NOMO-1 treated with dmso at 0.1 percent for 144 hours (cell line): ENCODE measurements at regions not wholly inside any gene's neighbourhood (a gene's known extent, or its start where the extent isn't known, plus 50 kb on each side); places are given as distances from the start of the nearest gene placed in this dataset.

Experiments used
- DNase-seq: peaks from one replicate; lab custom pipeline; 2025; ENCODE audit not compliant: unreplicated experiment; lab: John Stamatoyannopoulos, UW

DNA sequence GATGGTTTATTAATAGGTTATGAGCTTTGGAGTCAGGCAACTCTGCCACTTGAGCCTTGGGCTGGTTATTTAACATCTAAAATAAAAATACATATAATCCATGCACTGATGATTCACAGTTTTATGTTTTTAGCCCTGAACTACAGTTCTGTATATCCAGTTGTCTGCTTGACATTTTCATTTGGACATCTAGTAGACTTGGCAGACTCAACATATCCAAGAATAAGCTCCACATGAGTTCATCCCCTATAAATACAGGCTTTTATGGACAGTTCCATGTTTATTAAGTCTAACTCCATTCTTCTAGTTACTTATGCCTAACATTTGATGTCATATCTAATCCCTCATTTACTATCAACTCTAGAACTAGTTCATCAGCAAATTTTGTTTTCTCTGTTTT, 174.2 kb downstream of the KIF2B start:
- no peak for DNase-seq

DNA sequence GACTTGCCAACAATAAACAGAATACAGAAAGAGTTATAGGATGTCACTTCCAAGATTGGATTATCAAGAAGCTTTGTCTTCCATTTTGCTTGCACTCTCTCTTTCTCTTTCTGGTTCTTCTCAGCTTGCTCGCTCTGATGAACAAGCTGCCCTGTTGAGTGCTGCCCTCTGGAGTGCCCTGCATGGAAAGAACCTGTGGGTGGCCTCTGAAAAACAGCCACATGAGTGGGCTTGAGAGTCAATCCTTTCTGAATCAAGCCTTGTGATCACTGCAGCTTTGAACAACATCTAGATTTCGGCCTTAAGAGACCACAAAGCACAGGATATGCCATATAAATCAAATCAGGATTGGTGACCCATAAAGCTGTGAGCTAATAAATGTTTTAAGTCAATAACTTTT, 185.1 kb downstream of the KIF2B start:
- DNase-seq = no peak

- DNase-seq = no peak
These were observed 186.8 kb downstream of the KIF2B start for GRCh38 chr17:54009502-54009901.

GRCh38 chr17:54013072-54013471, 190.3 kb downstream of the KIF2B start:
- DNase-seq = no peak

DNA sequence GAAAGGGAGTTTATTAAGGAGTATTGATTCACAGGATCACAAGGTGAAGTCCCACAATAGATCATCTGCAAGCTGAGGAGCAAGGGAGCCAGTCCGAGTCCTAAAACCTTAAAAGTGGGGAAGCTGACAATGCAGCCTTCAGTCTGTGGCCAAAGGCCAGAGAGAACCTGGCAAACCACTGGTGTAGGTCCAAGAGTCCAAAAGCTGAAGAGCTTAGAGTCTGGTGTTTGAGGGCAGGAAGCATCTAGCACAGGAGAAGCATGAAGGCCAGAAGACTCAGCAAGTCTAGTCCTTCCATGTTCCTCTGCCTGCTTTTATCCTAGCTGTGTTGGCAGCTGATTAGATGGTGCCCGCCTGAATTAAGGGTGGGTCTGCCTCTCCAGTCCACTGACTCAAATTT, 193.0 kb downstream of the KIF2B start:
- DNase-seq = no peak

- DNase-seq = no peak
These were observed 198.7 kb downstream of the KIF2B start for GRCh38 chr17:54021418-54021817.

DNA sequence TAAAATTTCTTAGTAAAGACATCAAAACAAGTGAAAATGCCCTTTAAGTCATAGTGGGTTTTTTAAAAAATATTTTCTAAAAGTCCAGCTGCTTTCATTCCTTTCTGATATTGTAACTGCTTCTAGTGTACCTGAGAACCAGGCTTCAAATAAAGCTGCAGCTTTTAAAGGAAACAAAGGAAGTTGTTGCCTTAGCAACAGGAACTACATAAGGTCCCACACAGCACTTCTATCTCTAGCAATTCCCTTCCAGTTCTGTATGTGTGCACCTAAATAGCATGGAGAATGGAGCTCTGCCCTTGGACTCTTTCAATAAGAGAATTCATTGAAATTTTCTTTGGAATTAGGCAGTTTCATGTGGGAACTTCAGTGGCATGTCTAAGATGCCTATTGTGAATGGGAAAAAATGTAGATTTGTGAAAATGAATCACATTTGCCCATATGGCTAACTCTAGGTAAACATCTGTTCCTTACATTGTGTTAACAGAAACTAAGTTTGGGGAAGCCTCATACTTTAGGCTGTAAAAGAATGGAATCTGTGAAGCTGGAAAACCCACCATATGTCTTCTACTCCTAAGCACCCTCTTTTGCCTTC, 206.4 kb downstream of the KIF2B start:
- no peak for DNase-seq

- no peak for DNase-seq
These were observed 207.3 kb downstream of the KIF2B start for GRCh38 chr17:54029986-54030385.

DNA sequence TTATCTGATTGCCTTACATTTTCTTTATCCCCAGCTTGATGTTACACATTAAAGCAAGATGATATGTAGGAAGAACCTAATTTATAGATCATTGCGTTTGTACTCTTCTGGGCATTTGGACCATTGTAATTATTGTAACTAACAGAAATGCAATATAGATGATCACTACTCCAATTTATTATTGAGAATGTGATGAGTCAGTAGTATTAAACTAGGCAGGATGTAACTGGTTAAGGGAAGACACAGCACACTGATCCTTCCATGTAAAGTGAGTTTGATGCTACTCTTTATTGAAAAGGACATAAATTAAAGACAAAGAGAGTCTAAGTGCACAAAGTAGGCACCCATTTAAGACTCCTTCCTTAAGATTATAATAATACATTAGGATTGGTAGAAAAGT, 223.8 kb downstream of the KIF2B start:
- no peak for DNase-seq

DNA sequence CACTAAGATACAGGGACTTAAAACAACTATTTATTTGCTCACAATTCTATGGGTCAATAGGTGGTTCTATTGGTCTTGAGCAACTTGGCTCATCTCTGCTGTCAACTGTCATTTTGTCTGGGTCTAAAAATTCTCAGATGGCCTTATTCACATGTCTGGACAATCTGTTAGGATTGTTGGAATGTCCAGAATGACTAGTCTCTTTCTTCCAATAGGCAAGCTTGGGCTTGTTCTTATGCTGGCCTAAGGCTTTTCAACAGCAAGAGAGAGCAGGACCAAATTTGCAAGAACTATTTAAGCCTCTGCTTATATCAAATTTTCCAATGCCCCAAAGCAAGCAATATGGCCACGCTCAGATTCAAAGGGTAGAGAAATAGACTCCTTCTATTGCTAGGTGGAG, 240.9 kb downstream of the KIF2B start:
- no peak for DNase-seq

- DNase-seq = no peak
These were observed 262.3 kb downstream of the KIF2B start for GRCh38 chr17:54085020-54085419.

GRCh38 chr17:54085934-54086333, 263.2 kb downstream of the KIF2B start:
- no peak for DNase-seq

DNA sequence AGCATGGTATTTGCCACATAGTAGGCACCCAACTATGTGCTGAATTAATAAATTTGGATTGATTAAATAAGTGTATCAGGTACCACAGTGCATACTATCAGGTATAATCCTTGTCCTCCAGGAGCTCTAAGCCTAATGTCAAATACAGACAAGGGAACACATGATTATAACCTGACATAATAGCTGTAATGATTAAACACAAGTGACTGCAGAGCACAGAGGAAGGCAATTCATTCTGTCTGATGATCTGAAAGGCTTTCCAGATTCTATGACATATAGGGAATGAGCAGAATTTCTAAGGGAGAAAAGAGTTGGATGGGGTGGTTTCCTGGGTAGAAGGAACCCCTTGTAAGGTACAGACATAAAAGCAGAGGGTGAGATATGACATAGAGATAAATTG, 273.5 kb downstream of the KIF2B start:
- no peak for DNase-seq

GRCh38 chr17:54099221-54099620, 276.5 kb downstream of the KIF2B start:
- no peak for DNase-seq

DNA sequence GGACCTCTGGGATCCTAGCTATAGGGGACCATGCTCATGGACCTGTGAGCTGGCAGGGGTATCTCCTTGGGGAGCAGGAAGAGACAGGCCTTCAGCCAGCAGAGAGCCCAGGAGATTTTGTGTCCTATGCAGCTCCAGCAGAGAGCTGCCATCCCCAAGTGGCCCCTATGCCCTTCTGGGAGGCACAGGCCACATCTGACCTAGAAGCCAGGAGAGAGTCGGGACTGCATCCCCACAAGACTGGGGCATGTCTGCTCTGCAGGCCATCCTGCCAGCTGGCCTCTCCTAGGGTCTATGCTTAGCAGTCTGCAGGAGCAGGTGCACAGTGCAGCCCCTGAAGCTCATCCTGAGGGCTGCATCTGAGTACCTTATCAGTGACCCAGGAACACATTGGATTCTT, 279.5 kb downstream of the KIF2B start:
- no peak for DNase-seq

DNA sequence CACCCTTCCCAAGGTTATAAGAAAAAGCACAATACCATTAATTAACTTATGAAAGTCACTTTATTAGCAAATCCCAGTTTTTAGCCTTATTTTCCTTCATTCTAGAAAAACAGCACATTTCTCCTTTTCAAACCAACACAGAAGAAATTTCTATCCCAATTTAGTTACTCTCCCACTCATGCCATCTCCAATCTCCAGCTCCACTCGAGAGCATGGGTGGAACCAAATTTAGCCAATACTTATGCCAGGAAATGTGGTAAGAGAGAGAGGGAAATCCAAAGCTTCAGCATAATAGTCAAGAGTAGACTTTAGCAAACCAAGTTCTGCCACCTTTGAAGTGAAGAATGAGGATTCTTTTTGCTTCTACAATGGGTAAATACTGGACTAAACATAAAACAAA, 288.8 kb downstream of the KIF2B start:
- DNase-seq = no peak

- no peak for DNase-seq
These were observed 294.7 kb downstream of the KIF2B start for GRCh38 chr17:54117452-54117851.

DNA sequence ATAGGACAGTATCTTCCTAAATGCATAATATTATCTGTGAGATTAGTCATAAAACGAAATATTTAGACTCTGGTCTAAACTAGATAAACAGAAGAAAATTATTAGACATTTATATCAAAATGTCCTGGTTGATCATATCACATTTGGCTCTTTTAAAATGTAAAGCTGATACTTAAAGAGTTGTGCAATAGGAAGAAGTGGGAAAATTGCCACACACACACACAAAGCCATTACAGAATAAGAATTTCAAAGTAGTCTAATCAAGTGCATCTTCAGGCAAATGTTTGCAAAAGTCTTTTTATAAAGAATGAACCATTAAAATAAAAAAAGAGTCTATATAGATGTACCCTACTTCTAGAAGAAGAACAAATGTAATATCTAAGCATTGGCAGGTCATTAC, 301.7 kb downstream of the KIF2B start:
- no peak for DNase-seq

DNA sequence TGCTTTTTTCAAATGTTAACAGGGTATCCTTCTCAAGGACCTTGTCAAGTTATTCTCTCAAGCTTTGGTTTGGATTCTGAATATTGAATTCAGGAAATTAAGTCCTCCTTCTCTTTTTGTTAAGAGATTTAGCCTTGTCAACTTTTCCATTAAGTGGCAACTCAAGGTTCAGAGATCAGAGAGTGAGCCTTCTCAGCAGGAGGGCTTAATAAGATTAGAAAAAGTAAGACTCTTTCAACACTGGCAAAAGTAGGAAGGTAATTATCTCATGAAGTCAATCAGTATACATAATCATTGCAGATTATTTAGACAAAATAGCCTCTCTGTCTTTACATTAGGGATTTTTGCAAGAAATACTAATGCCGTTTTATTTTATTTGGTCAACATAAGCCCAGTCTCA, 330.7 kb downstream of the KIF2B start:
- no peak for DNase-seq

DNA sequence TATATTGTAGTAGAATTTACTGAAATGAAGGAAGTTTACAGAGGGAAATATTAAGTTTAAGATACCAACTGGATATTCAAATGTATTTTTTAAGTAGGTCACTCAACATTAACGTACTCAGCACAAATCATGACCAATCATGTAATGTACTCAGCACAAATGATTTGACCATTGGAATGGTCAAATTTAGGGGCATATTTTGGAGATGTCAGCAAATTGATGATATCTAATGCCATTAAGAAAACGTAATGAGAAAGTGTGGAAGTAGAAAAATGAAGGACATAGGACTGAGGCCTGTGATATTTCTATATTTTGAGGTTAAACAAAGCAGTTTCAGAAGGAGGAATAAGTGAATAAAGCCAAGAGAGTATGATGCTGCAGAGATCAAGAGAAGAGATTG, 334.8 kb downstream of the KIF2B start:
- DNase-seq = no peak

DNA sequence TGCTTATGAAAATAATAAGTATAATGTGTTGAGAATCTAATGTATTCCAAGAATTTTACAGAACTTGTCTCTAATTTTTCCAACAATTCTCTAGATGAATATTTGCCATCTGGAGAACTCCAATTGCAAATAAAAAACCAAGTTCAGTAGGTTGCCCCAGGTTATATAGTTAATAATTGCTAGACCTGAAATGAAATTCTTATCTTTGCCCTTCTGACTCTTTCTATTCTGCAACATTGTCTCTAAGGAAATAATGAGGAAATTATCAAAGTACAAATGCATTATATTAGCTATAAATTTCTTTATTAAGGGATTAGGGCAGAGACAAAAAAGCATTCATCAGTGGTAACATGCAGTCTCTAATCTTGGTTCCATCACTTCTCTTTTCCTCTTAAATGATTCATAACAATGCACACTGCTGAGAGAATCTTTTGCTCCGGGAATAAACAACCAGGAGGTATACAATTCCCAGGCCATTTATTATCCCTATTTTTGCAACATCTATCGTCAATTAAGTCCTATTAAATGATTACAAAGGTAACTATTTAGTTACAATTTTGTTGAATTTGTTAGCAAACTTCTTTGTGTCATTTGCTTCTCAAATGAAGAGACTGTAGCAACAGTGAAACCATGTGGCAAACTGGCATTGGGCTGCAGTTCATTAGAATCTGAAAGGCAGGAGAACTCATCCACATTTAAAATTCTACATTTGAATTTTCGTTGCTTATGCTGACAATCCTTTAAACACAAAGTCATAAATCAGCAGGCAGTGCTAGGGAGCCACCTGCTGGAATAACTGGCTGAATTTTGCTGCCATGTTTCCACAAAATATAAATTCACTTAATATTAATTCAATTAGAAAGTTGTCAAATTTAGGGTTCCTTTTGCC, 349.6 kb downstream of the KIF2B start:
- no peak for DNase-seq

DNA sequence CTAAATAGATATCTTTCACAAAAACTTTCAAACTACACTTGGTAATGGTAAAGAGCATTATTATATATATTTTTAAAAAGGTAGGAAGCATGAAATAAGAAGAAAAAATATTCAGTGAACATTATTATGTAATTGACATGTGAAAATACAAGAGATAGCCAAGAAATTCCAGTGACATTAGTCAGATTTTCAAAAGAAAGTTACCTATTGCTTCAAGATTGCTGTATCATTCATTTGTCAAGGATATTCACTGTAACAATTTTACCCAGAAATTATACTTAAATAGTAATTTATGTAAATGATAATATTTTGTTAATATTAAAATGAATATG, 350.2 kb downstream of the KIF2B start:
- no peak for DNase-seq
